AG09319 (cell line): ENCODE measurements at regions not wholly inside any gene's neighbourhood (a gene's known extent, or its start where the extent isn't known, plus 50 kb on each side); places are given as distances from the start of the nearest gene placed in this dataset.

Source experiments
- DNase-seq: peaks from one replicate; pipeline ENCODE4 v3.0.0-alpha.2; 2010; ENCODE audit warnings: low read depth; ENCODE audit errors: extremely low read depth
- TF ChIP-seq, protein P1 (sequence below): IDR thresholded peaks from 2 replicates; pipeline ENCODE4 v1.5.1; 2011; ENCODE audit warnings: low read depth, mild to moderate bottlenecking, inconsistent platforms, low read length, moderate library complexity

DNA sequence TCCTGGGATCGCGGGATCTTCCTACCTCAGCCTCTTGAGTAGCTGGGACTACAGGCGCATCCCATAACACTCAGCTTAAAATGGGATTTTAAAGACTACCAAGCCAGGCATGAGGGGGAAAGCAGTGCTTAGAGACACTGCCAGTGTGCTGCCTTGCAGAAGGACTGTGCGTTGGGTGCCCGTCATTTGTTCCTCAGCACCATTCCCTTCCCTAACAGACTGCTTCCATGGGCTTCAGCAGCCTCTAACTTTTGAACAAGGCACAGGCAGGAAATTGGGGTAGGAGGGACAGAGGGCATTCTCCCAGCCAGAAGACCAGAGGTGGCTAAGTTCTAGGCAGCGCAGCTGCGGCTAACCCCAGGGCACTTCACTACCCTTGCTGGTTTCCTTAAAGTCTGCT, 73.9 kb upstream of the USP24 start:
- DNase-seq = no peak
- TF ChIP-seq, protein P1, sequence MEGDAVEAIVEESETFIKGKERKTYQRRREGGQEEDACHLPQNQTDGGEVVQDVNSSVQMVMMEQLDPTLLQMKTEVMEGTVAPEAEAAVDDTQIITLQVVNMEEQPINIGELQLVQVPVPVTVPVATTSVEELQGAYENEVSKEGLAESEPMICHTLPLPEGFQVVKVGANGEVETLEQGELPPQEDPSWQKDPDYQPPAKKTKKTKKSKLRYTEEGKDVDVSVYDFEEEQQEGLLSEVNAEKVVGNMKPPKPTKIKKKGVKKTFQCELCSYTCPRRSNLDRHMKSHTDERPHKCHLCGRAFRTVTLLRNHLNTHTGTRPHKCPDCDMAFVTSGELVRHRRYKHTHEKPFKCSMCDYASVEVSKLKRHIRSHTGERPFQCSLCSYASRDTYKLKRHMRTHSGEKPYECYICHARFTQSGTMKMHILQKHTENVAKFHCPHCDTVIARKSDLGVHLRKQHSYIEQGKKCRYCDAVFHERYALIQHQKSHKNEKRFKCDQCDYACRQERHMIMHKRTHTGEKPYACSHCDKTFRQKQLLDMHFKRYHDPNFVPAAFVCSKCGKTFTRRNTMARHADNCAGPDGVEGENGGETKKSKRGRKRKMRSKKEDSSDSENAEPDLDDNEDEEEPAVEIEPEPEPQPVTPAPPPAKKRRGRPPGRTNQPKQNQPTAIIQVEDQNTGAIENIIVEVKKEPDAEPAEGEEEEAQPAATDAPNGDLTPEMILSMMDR = no peak

DNA sequence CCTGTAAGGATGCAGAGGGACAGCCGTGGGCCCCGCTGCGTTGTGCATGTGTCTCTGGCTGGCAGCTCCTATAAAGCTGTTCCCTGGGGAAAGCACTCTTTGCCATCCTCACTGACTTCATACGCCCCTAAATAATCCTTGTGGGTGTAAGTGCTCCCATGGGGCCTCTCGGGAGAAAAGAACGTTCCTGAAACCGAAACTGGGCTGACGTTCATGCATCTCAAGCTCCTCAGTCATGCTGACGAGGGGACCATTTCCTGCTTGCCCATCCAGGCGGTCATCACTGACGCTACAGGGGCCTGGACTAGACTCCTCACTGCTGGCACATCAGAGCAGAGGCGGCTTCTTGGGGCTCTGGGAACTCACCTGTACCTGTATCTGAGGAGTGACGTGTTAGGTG, 73.1 kb upstream of the USP24 start:
- DNase-seq = no peak
- TF ChIP-seq, protein P1 = no peak

DNA sequence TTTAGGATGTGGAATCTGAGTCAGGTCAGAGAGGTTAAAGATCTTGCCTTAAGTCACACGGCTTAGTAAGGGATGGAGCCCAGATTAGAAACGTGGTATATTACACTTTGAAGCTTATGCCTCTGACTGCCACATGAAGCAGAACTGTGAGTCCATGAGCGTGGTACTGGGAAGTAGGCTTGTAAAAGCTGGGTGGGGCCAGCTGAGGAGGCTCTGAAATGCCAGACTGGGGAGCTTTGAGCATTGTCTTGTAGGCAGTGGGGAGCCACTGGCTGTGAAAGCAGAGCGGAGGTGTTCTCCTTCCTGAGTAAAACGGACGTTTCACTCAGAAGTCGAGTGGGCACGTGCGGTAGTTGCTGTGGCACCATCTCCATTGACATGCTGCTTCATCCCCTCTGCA, 72.6 kb upstream of the USP24 start:
- TF ChIP-seq, protein P1 = no peak
- DNase-seq = no peak

DNA sequence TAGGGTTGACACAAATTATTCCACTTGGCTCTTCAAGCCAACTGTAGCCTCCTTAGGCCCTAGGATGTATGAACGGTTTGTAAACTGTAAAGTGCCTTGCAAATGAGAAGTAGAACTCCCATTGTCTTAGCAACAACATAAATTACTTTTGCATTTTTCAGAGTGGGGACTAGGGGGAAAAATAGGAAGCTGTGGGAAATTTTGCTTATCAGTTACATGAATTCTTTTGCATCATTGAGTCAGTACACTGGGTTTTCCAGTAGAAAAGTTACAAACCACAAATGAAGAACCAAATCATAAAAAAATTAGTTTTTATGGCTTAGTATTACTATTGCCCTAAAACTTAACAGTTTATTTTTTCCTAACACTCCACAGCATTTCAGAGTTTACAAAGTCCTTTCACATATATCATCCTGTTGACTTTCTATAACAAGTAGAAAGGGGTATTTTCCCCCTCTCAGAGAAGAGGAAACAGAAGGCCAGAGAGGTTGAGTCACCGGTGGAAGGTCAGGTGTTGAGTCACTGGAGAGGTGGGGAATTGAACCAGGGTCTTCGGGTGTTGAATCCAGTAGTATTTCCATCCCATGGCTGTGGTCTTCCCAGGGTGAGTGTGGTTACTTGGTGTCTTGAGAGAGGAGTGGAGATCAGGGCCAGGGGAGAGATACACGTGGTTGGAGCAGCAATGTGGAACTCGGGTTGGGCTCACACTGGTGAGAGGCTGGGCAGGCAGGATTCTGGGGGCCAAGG, 71.9 kb upstream of the USP24 start:
- DNase-seq = no peak
- TF ChIP-seq, protein P1 = no peak

DNA sequence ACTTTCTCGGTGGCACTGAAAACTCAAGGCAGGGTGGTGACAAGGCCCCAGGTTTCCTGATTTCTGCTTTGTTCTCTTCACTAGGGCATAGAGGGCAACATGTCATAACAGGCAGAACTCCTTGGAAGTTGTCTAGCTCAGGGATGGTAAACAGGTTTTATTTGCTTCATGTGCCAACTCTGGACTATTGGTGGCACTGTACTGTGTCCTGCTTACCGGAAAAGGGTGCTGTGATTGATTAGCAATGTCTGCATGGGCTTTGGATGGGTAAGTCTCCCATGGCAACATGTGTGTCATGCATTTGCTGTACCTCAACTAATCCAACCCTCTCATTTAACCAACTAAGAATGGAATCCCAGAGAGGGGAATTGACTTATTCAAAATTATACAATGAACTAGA, 70.7 kb upstream of the USP24 start:
- TF ChIP-seq, protein P1 = no peak
- DNase-seq = no peak

DNA sequence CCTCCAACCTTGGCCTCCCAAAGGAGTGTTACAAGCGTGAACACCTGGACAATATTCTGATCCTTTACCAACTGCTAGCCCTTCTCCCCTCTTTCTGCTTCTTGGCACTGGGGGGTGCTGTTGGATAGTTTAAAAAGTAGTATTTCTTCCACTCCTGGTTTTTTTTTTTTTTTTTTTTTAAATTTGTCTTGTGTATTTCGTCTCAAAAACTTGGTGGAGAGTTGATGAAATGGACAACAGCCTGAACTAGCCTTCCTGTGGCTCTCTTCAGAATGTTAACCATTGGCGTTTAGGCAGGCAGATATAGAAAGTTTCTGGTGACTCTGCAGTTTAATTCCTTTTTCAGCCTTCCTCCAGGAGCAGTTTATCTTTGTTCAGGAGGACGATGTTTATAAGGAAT, 69.7 kb upstream of the USP24 start:
- TF ChIP-seq, protein P1 = peak; percentile 71
- peak; percentile 46 for DNase-seq

DNA sequence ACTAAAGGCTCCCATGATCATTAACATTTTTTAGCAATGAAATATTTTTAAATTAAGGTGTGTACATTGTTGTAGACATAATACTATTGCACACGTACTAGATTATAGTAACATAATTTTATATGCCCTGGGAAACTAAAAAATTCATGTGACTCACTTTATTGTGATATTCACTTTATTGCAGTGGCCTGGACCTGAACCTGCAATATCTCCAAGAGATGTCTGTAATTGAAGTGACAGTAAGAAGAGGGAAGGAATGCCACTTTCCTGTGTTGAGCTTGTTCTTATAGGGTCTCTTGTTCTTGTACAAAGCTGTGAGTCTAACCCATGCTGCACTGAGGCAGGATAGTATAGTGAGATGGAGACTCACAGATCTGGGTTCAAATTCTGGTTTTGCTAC, 66.9 kb upstream of the USP24 start:
- no peak for DNase-seq
- TF ChIP-seq, protein P1 = no peak
